Middle frontal gyrus (tissue), 1 donor: ENCODE measurements at regions not wholly inside any gene's neighbourhood (a gene's known extent, or its start where the extent isn't known, plus 50 kb on each side); places are given as distances from the start of the nearest gene placed in this dataset.

Experiments used
- DNase-seq: peaks from one replicate; pipeline ENCODE4 v3.0.0-alpha.2; 2015; ENCODE audit warnings: low spot score; ENCODE audit errors: extremely low spot score

- DNase-seq, result no peak
These were observed 158.9 kb upstream of the GGTLC1 start for GRCh38 chr20:24147479-24147878.

GRCh38 chr20:24146231-24146634, 157.7 kb upstream of the GGTLC1 start:
- DNase-seq, result no peak

- no peak for DNase-seq
These were observed 155.8 kb upstream of the GGTLC1 start for GRCh38 chr20:24144371-24144770.

GRCh38 chr20:24141111-24141510, 152.5 kb upstream of the GGTLC1 start:
- DNase-seq, result no peak

GRCh38 chr20:24139846-24140245, 151.3 kb upstream of the GGTLC1 start:
- DNase-seq, result no peak

- no peak for DNase-seq
These were observed 150.4 kb upstream of the GGTLC1 start for GRCh38 chr20:24138951-24139350.

- DNase-seq, result no peak
These were observed 149.7 kb upstream of the GGTLC1 start for GRCh38 chr20:24138196-24138857.

- DNase-seq, result no peak
These were observed 148.2 kb upstream of the GGTLC1 start for GRCh38 chr20:24136659-24137246.

- no peak for DNase-seq
These were observed 147.2 kb upstream of the GGTLC1 start for GRCh38 chr20:24135781-24136180.

GRCh38 chr20:24134930-24135329, 146.4 kb upstream of the GGTLC1 start:
- no peak for DNase-seq

GRCh38 chr20:24134284-24134683, 145.7 kb upstream of the GGTLC1 start:
- no peak for DNase-seq

- DNase-seq, result no peak
These were observed 143.7 kb upstream of the GGTLC1 start for GRCh38 chr20:24132246-24132645.

- no peak for DNase-seq
These were observed 143.1 kb upstream of the GGTLC1 start for GRCh38 chr20:24131684-24132083.

- DNase-seq, result no peak
These were observed 142.7 kb upstream of the GGTLC1 start for GRCh38 chr20:24131281-24131680.

- no peak for DNase-seq
These were observed 141.1 kb upstream of the GGTLC1 start for GRCh38 chr20:24129641-24130040.

- DNase-seq, result no peak
These were observed 136.5 kb upstream of the GGTLC1 start for GRCh38 chr20:24124951-24125650.

GRCh38 chr20:24124003-24124402, 135.4 kb upstream of the GGTLC1 start:
- no peak for DNase-seq

GRCh38 chr20:24118441-24119175, 130.0 kb upstream of the GGTLC1 start:
- no peak for DNase-seq

GRCh38 chr20:24118034-24118433, 129.5 kb upstream of the GGTLC1 start:
- DNase-seq, result no peak

- DNase-seq, result no peak
These were observed 128.8 kb upstream of the GGTLC1 start for GRCh38 chr20:24117383-24117782.

- no peak for DNase-seq
These were observed 128.0 kb upstream of the GGTLC1 start for GRCh38 chr20:24116611-24117010.

GRCh38 chr20:24112360-24112759, 123.8 kb upstream of the GGTLC1 start:
- no peak for DNase-seq
